ENCODE measurements at regions not wholly inside any gene's neighbourhood (a gene's known extent, or its start where the extent isn't known, plus 50 kb on each side); places are given as distances from the start of the nearest gene placed in this dataset.

GRCh38 chr3:103711670-103712069 lies 1276.9 kb downstream of the ZPLD1 start:
- no peak for DNase-seq (ENCODE audit: low read depth)
- TF ChIP-seq MAX (IDR thresholded peaks at IDR 0.05; ENCODE audit: low read depth, low read length) (no peak), CTCF (IDR thresholded peaks at IDR 0.05; ENCODE audit: low read depth, low read length) (no peak), MYC (IDR thresholded peaks at IDR 0.05; ENCODE audit: low read depth, low read length) (no peak), POLR2A (IDR thresholded peaks at IDR 0.05; ENCODE audit: extremely low read depth, insufficient read length) (no peak)
- no peak overlapping the region for H3K4me3 ChIP-seq (ENCODE audit: low read depth, low read length)

GRCh38 chr3:103712320-103713008 lies 1277.6 kb downstream of the ZPLD1 start:
- no peak for TF ChIP-seq MAX (IDR thresholded peaks at IDR 0.05; ENCODE audit: low read depth, low read length)
- no peak for TF ChIP-seq MYC (IDR thresholded peaks at IDR 0.05; ENCODE audit: low read depth, low read length)
- no peak for TF ChIP-seq CTCF (IDR thresholded peaks at IDR 0.05; ENCODE audit: low read depth, low read length)
- TF ChIP-seq POLR2A (IDR thresholded peaks at IDR 0.05; ENCODE audit: extremely low read depth, insufficient read length) = no peak
- DNase-seq (ENCODE audit: low read depth) = no peak
- H3K4me3 ChIP-seq (ENCODE audit: low read depth, low read length) = no peak overlapping the region

GRCh38 chr3:103729547-103729946 lies 1294.7 kb downstream of the ZPLD1 start:
- no peak overlapping the region for H3K4me3 ChIP-seq (ENCODE audit: low read depth, low read length)
- DNase-seq (ENCODE audit: low read depth) = no peak

GRCh38 chr3:103730744-103731143 lies 1295.9 kb downstream of the ZPLD1 start:
- DNase-seq (ENCODE audit: low read depth) = no peak
- no peak overlapping the region for H3K4me3 ChIP-seq (ENCODE audit: low read depth, low read length)
- TF ChIP-seq CTCF (IDR thresholded peaks at IDR 0.05; ENCODE audit: low read depth, low read length) (no peak), MAX (IDR thresholded peaks at IDR 0.05; ENCODE audit: low read depth, low read length) (no peak), MYC (IDR thresholded peaks at IDR 0.05; ENCODE audit: low read depth, low read length) (no peak), POLR2A (IDR thresholded peaks at IDR 0.05; ENCODE audit: extremely low read depth, insufficient read length) (no peak)

More at GRCh38 chr3:103729547-103729946, 1294.7 kb downstream of the ZPLD1 start:
- TF ChIP-seq MAX (IDR thresholded peaks at IDR 0.05; ENCODE audit: low read depth, low read length) = no peak
- TF ChIP-seq POLR2A (IDR thresholded peaks at IDR 0.05; ENCODE audit: extremely low read depth, insufficient read length) = no peak
- TF ChIP-seq CTCF (IDR thresholded peaks at IDR 0.05; ENCODE audit: low read depth, low read length) = no peak
- TF ChIP-seq MYC (IDR thresholded peaks at IDR 0.05; ENCODE audit: low read depth, low read length) = no peak

GRCh38 chr3:103752986-103753385 lies 1318.2 kb downstream of the ZPLD1 start:
- DNase-seq (ENCODE audit: low read depth) = no peak
- H3K4me3 ChIP-seq (ENCODE audit: low read depth, low read length) = no peak overlapping the region
- TF ChIP-seq MAX (IDR thresholded peaks at IDR 0.05; ENCODE audit: low read depth, low read length) = no peak

- no peak for DNase-seq (ENCODE audit: low read depth)
- no peak overlapping the region for H3K4me3 ChIP-seq (ENCODE audit: low read depth, low read length)
- TF ChIP-seq CTCF (IDR thresholded peaks at IDR 0.05; ENCODE audit: low read depth, low read length) (no peak), MAX (IDR thresholded peaks at IDR 0.05; ENCODE audit: low read depth, low read length) (no peak), POLR2A (IDR thresholded peaks at IDR 0.05; ENCODE audit: extremely low read depth, insufficient read length) (no peak), MYC (IDR thresholded peaks at IDR 0.05; ENCODE audit: low read depth, low read length) (no peak)
These were observed 1332.8 kb downstream of the ZPLD1 start for GRCh38 chr3:103767635-103768034.

Measured in NB4 (cell line).